GM21447 (cell line): ENCODE measurements at regions not wholly inside any gene's neighbourhood (a gene's known extent, or its start where the extent isn't known, plus 50 kb on each side); places are given as distances from the start of the nearest gene placed in this dataset.
"Not testable (repeated sequence)": the region's sequence is repeated elsewhere in the genome, so short reads cannot be mapped to it uniquely, and the experiment has no call there.

ENCODE experiments used
- ATAC-seq: cut with Tn5 transposase; IDR thresholded peaks from one replicate; pipeline ENCODE4 v1.9.1; 2021; ENCODE audit not compliant: unreplicated experiment

DNA sequence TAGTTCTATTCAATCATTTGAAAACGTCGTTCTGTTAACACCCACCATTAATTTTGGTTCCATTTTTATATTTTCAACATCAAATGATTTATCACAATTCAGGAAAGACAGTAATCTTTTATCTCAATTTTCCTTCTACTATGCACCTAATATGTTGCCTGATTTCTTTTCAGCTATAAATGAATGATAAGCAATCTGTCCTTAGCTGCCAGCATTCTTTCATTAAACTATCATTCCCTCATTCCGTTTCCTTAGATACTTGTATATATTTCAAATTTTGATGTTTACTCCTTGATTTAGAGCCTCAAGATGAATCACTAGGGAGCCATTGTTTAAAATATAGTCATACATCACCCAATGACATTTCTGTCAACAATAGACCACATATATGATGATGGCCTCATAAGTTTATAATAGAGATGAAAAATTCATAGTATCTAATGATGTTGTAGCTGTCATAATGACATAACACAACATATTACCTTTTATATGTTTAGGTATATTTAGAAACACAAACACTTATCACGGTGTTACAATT, 661.7 kb downstream of the IPMK start:
- ATAC-seq: no peak

DNA sequence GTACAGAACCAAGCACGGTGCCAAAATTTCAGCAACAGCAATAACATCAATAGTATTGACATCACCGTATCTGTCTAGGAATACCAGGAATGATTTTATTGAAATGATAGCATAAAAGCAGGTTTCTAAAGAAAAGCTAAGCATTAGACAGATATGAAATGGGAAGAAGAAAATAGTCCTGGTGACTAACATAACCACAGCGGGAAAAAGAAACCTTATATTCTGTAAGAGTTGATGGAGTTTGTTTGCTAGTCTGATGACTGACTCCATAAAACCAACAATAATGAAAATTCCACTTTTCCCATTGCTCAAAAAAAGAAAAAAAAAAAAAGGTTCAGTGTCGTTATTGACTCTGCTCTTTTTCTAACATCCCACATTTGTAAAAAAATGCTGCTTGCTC, 668.3 kb downstream of the IPMK start:
- ATAC-seq: no peak

DNA sequence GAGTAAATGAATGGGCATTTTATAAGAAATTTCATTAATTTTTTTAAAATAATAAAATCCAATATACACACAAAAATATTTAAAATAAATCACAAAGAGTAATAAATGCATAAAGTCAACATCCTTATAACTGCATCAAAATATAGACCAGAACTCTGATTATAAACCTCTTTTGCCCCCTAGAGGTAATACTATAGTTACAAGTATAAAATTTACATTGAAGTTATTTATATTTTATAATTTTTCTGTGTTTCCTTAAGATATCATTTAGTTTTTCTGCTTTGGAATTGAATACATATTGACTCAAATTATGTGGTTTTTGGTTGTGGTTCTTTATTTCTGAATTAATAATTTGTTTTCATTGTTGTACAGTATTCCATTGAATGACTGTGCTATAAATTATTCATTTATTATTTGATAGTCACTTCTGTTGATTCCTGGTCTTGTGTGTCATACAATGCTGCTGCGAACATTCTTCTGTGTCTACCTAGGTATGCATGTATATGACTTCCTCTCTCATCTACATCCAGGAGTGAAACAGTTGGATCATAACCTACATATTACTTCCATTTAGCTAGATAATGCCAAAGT, 673.6 kb downstream of the IPMK start:
- ATAC-seq: no peak

DNA sequence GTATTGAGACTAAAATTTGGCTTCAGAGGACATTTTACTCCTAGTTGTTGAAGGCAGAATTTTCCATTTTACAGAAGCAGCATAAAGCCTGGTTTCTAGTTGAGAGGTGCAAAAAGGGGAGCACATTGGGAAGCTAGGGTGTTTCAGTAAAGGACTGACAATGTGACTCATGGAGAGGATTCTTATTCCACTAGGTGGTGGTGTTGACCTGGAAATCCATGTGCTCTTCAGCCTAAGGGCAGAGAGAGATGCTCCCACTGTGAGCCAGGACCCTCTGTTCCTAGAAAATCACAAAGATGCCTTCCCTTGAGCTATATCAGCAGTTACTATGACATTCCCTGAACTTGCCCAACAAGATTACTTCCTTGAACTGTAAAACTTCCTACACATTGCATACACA, 687.8 kb downstream of the IPMK start:
- no peak for ATAC-seq

DNA sequence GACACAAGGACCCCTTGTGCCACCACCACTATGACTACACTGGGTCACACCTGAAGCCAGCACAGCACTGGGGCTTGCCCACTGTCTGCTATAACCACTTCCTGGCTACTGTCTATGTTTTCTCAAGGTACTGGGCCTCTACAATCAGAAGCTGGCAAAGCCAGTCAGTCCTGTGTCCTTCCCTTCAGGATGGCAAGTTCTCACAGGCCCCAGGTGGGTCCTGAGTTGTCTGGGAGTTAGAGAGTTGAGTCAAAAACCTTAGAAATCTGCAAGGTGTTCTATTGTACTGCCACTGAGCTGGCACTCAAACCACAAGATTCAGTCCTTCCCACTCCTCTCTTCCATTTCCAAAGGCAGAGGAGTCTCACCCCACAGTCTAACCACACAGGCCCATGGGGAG, 705.5 kb downstream of the IPMK start:
- no peak for ATAC-seq

DNA sequence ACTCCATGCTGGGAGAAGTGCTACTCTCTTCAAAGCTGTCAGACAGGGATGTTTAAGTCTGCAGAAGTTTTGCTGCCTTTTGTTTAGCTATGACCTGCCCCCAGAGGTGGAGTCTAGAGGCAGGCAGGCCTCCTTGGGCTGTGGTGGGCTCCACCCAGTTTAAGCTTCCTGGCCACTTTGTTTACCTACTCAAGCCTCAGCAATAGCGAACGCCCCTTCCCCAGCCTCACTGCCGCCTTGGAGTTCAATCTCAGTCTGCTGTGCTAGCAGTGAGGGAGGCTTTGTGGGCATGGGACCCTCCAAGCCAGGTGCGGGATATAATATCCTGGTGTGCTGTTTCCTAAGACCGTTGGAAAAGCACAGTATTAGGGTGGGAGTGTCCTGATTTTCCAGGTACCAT, 715.9 kb downstream of the IPMK start:
- ATAC-seq: not testable (repeated sequence)

DNA sequence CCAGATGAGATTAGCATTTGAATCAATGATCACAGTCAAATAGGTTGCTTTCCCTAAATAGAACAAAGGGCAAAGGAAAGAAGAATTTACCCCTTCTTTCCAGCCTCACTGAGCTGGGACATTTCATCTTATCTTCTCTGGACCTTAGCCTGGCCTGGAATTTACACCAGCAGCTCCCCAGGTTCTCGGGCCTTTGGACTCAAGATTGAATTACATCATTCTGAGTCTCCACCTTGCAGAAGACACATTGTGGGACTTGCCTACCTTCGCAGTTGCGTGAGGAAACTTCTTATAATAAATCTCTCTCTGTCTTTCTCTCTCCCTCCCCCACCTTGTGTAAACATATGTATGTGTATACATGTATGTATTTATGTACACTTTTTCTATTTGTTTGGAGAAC, 732.4 kb downstream of the IPMK start:
- ATAC-seq: no peak

DNA sequence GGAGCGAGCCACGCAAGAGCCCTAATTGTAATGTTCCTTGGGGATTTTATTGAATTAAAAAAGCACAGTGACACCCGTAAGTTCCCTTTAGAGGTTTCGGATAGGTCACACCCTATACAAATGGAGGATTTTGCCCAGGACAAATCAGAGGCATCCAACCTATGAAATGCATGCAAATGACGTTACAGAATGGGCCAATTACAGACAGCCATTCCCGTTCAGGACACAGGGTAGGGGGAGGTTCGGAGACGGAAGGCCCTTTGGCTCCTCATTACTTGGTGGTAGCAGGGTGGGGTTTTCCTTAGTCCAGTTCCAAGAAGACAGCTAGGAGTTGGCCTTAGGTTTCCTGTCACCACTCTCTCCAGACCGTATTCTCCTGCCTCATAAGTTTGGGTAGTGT, 754.1 kb downstream of the IPMK start:
- ATAC-seq: no peak

DNA sequence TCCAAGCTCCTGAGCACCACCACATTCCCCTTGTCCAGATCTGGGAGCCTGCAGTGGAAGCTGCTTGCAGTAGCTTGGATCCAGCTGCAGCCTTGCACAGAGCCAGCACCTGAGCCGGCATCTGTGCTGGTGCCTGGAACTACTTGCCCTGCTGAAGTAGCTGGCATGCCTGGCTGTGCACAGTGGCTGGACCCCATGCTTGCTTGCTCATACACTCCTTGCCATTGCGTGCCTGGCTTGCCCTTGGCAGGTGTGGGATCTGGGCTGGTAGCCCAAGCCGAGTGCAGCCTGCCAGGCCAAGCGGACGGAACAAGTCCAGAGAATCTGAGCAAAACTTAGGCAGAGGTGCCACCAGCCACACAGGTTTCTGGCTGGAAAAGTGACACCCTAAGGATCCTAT, 759.9 kb downstream of the IPMK start:
- ATAC-seq: no peak

DNA sequence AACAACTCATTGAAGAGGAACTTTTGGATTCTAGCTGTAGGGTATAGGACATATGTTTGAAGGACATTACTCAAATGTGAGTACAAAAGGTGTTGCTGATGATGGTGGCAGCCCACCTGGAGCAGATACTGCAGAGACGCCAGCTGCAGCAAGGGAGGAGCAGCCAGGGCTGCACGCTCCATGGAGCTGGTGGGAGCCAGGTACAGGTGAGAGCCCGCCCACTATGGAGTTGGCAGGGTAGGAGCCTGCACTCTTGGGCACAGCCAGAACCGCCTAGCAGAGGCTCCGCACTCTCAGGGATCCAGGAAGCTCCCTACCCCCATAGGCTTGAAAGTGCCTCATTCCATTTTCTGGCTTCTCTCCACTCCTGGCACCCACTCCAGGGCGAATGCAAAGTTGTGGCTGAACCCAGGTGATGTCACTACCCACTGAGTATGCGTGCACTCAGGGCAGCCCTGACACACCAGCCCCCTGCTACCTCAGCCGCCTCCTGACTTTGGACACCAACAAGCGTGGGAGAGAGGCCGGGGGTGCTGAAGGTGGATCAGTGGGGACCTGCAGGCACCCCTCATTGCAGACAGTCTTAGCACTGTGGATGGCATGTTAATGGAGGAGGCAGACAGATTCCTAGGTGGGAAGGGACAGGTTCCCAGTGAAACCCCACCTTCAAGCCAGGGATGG, 761.1 kb downstream of the IPMK start:
- ATAC-seq: no peak

DNA sequence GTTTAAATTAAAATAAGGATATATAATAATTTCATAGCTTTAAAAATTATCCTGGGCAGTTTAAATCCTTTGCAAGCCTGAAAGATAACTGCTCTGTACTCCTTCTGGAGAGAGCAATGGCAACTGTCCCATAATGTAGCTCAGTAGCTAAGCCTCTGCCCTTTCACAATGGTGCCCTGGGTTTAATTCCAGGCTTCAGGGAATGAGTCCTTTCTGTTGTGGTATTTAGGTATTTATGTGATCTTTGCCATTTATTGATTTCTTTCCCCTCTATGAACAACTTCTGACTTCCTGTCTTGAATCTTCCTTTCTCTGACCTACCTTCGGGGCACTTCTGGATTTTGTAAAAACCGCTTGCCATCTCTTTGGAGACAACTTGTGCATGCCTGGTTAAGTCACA, 773.2 kb downstream of the IPMK start:
- no peak for ATAC-seq

DNA sequence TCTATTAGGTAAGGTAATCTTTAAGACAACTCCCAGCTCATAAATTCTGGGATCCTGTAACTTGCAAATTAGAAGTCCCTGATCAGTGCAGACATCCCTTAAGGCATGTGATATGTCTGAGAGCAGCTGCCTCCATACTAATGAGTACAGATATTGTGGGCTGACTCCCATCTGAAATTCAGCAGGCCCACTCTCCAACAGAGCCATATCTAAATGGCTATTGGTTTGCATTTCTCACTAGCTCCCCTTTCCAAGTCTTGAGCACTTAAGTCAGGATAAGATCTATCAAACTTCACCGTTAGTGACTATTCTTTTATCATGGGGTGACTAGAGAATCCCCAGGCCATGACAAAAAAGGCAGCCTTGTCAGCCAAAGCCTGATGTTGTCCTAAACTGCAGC, 785.4 kb downstream of the IPMK start:
- ATAC-seq: no peak

DNA sequence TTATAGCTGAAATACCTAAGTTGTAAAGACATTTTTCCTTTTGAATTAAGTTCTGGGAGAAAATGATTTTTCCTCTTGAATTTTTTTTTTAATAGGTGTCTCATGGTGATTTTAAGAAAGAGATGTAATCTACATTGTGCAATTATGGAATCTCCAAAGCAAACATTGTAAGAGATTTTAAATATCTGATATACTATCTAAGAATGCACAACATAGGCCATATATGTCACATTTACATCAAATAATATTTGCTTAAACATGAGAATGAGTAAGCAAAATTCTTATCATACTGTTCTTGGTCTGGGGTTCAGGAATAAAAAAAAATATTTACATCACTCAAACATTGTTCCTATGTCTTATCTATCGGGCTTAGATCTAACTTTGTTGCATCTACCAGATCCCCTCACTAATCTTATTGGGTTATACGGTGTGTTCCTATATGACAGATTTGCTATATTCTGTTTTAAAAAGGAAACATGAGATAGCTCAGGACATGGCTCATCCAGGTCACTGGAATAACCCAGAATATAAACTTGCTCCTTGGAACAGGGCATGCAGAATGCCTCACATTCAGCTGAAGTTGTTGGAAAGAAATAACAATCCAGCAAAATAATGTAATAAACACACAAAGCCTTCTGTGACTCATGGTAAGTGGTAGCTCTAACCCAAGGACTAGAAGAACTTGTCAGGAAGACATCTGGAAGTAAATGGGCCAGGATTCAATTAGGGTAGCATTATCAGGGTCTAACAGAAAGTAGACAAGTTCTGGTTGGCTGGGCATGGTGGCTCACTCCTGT, 794.7 kb downstream of the IPMK start:
- ATAC-seq: no peak

DNA sequence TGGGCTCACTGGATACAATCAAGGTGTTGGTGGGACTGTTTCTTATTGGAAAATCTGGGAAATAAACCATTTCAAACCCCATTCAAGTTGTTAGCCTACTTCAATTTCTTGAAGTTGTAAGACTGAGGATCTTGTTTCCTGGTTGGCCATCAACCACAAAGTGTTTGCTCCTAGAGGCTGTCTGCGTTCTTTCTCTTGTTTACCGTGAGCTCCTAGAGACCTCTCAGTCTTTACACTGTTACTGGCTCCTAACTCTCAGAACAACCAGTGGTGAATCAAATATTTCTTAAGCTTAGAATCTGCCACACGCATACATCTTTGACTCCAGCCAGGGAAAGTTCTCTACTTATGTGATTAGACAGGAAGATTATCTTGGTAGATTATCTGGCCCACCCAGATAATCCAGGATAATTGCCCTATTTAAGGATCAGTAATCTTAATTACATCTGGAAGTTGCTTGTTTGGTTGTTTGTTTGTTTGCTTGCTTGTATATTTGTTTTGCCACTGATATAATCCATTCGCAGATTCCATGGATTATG, 798.7 kb downstream of the IPMK start:
- ATAC-seq: no peak

DNA sequence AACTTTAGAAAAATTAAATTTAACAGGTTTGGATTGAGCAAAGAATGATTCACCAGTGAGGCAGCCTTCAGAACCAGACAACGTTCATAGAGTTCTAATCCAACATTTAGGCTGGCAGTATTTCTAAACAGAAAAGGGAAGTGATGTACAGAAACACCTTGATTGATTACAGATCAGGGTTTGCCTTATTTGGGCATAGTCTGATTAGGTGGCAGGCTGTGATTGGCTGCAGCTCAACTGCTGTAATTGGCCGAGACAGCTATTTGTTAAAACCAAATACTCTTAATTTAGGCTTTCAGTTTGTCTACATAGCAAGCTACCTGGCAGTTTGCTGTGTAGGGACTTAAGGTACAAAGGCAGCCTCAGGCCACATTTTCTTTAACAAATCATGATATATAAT, 802.5 kb downstream of the IPMK start:
- no peak for ATAC-seq

DNA sequence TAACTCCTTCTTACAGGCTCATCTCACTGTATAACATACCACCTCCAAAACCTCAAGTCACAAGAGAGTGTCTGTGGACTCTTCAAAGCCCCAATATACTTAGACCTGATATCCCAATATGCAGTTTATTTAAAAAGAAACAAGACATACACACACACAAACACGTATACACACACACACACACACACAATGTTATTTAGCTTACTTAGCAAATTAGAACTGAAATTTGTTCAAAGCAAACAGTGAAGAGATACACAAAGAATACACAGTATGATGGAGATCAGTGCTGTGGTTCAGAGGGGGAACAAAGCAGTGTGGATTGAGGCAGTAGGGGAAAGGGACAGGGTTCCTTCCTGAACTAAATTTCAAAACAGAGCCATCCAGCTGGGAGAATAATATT, 807.2 kb downstream of the IPMK start:
- ATAC-seq: no peak

DNA sequence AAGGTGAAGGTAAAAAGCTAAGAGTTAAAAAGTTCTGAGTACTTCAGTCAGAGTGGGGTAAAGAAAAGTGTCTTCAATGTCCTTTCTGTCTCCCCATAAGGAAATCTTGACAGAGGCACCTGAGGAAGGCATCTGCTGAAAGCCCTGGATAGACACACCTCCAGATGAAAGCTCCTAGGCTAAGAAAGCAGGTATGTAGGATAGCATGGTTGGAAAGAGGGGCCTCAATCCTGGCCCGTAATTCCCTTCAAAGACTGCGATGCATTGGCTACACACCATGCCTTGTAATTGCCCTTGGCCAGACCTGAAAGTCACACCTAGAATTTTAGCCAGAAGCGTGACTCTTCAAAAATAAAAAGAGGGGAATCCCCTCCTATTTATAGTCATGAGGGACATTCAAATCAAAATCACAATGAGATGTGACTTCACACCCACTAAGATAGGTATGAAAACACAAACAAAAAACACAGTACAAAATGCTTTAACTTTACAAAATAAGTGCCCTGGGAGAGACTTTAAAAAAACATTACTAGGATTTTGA, 809.7 kb downstream of the IPMK start:
- no peak for ATAC-seq

DNA sequence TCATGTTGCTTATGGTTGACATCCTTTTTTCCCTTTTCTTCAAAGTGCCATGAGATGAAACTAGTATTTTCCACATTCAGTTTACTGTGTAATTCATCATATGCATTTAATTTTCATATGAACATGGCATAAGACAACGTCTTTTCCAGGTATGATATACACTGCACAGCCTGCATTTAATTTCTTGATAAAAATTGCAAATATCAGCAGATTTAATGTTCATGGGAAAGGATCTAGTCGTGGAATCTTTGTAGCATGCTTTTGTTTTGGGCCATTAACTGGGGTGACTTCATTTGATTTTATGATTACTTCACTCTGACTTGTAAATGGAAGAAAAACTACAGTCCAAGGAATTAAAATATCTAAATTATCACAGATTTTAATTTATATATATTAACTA, 837.3 kb downstream of the IPMK start:
- ATAC-seq: no peak

DNA sequence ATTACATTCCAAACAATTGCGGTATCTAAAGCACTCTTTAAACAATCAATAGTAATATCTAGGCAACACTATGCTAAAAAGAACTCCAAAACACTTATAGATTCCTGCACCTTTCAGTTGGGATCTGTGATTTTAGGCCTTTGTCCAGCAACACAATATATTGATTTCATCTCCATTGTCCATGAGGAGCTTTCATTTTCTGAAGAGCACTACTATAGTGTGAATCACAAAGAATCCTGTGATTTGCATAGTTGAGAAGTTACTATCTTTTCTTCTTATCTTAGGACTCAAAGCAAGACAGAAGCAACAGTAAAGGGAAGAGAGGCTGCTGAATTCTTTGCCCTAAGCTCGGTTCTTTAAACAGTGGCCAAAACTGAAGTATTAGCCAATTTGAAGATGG, 846.8 kb downstream of the IPMK start:
- ATAC-seq: no peak

DNA sequence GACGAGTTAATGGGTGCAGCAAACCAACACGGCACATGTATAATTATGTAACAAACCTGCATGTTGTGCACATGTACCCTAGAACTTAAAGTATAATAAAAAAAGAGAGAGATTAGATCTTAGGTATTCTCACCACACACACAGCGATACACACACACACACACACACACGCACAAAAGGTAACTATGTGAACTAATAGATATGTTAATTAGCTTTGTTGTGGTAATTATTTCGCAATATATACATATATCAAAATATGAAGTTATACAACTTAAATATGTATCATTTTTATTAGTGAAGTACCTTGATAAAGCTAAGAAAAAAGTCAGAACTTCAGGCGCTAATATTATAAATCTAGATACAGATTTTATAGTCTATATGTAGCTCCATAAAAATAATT, 849.2 kb downstream of the IPMK start:
- no peak for ATAC-seq

DNA sequence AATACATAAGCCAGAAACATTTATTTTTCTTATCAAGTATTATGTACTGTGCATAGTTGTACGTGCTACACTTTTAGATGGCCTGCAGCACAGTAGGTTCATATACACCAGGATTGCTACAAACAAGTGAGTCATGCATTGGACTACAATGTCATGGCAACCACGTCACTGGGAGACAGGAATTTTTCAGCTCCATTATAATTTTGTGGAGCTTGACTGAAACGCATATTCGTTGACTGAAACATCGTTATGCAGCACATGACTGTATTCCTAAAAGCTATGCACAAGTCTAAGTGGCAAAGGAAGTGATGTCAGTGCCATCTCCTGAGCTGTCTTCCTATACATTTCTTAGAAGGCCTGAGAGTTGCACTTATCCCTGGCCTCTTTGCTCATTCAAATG, 871.8 kb downstream of the IPMK start:
- ATAC-seq: no peak

DNA sequence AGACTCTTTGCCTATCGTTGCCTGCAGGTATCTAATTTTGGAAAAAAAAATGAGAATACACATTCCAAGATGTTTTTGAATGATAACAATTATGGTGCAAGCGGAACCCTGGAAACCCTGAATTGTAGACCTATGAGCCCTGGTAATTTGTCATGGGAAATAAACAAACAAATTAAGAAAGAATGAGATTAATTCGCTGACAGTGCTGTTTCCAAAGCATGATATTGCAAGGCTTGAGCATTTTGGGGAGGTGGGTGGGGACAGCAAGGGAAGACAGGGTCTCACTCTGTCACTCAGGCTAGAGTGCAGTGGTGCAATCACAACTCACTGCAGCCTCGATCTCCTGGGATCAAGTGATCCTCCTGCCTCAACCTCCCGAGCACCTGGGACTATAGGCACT, 900.3 kb downstream of the IPMK start:
- no peak for ATAC-seq
